ENCODE measurements at regions not wholly inside any gene's neighbourhood (a gene's known extent, or its start where the extent isn't known, plus 50 kb on each side); places are given as distances from the start of the nearest gene placed in this dataset.

- no peak for DNase-seq (ENCODE audit: low read depth)
- TF ChIP-seq CTCF (IDR thresholded peaks at IDR 0.05; ENCODE audit: control insufficient read depth, extremely low read depth, insufficient read depth): peak; percentile 42
- H3K4me3 ChIP-seq (ENCODE audit: low read depth, low read length): no peak overlapping the region
These were observed 1074.2 kb upstream of the ZEB2 start for GRCh38 chr2:145593991-145594614.

- no peak for TF ChIP-seq CTCF (IDR thresholded peaks at IDR 0.05; ENCODE audit: control insufficient read depth, extremely low read depth, insufficient read depth)
- DNase-seq (ENCODE audit: low read depth): no peak
- H3K4me3 ChIP-seq (ENCODE audit: low read depth, low read length): no peak overlapping the region
These were observed 1073.4 kb upstream of the ZEB2 start for GRCh38 chr2:145593280-145593679.

GRCh38 chr2:145592361-145592760, 1072.4 kb upstream of the ZEB2 start:
- no peak for DNase-seq (ENCODE audit: low read depth)
- no peak overlapping the region for H3K4me3 ChIP-seq (ENCODE audit: low read depth, low read length)
- no peak for TF ChIP-seq CTCF (IDR thresholded peaks at IDR 0.05; ENCODE audit: control insufficient read depth, extremely low read depth, insufficient read depth)

- DNase-seq (ENCODE audit: low read depth): no peak
- no peak overlapping the region for H3K4me3 ChIP-seq (ENCODE audit: low read depth, low read length)
- TF ChIP-seq CTCF (IDR thresholded peaks at IDR 0.05; ENCODE audit: control insufficient read depth, extremely low read depth, insufficient read depth): no peak
These were observed 1071.3 kb upstream of the ZEB2 start for GRCh38 chr2:145591109-145591809.

- H3K4me3 ChIP-seq (ENCODE audit: low read depth, low read length): no peak overlapping the region
- TF ChIP-seq CTCF (IDR thresholded peaks at IDR 0.05; ENCODE audit: control insufficient read depth, extremely low read depth, insufficient read depth): no peak
- no peak for DNase-seq (ENCODE audit: low read depth)
These were observed 1068.0 kb upstream of the ZEB2 start for GRCh38 chr2:145587922-145588321.

- H3K4me3 ChIP-seq (ENCODE audit: low read depth, low read length): no peak overlapping the region
- no peak for TF ChIP-seq CTCF (IDR thresholded peaks at IDR 0.05; ENCODE audit: control insufficient read depth, extremely low read depth, insufficient read depth)
- no peak for DNase-seq (ENCODE audit: low read depth)
These were observed 1064.4 kb upstream of the ZEB2 start for GRCh38 chr2:145584353-145584752.

GRCh38 chr2:145573608-145574007, 1053.7 kb upstream of the ZEB2 start:
- no peak for TF ChIP-seq CTCF (IDR thresholded peaks at IDR 0.05; ENCODE audit: control insufficient read depth, extremely low read depth, insufficient read depth)
- no peak for DNase-seq (ENCODE audit: low read depth)
- H3K4me3 ChIP-seq (ENCODE audit: low read depth, low read length): no peak overlapping the region
